SU-DHL-6 (cell line): ENCODE measurements at regions not wholly inside any gene's neighbourhood (a gene's known extent, or its start where the extent isn't known, plus 50 kb on each side); places are given as distances from the start of the nearest gene placed in this dataset.

Source experiments
- CTCF ChIP-seq: fragments of 200-600 bp; sonication (generic); IDR thresholded peaks from one replicate; pipeline ENCODE4 v1.5.1; 2017; ENCODE audit warnings: antibody characterized with exemption, mild to moderate bottlenecking, low read length, moderate library complexity; ENCODE audit not compliant: insufficient read depth, poor library complexity, severe bottlenecking
- EZH2phosphoT487 ChIP-seq: fragments of 200-600 bp; sonication (generic), shearing (Covaris generic); conservative IDR thresholded peaks from 2 replicates; pipeline ENCODE4 v1.6.1; 2018; ENCODE audit warnings: mild to moderate bottlenecking, antibody characterized with exemption, low read length, moderate library complexity, mixed read lengths

GRCh38 chr11:80584661-80585060, 1143.8 kb upstream of the TENM4 start:
- no peak for TF ChIP-seq CTCF
- no peak for TF ChIP-seq EZH2phosphoT487
